IMR-90 (cell line): ENCODE measurements at regions not wholly inside any gene's neighbourhood (a gene's known extent, or its start where the extent isn't known, plus 50 kb on each side); places are given as distances from the start of the nearest gene placed in this dataset.

Source experiments
- ATAC-seq: fragments of 200-7000 bp; cut with Tn5 transposase; 2 replicates; pipeline ENCODE4 v1.9.1; 2020; ENCODE audit warnings: low read depth, mild to moderate bottlenecking, moderate library complexity
- BruUV-seq: library from RNA; stranded (reverse); fragments of 400-500 nt; replicated peaks from 2 replicates; lab custom pipeline; 2021; lab: Mats Ljungman, UMichigan
- CTCF ChIA-PET: fragments of 300-600 bp; formaldehyde crosslinking; extraction: SDS; loops from one replicate; lab custom pipeline; 2021; ENCODE audit warnings: antibody characterized with exemption; lab: Yijun Ruan, JAX
- POLR2A ChIA-PET: fragments of 300-600 bp; sonication (Branson Sonifier 250); formaldehyde crosslinking; loops from one replicate; lab custom pipeline; 2022; ENCODE audit warnings: antibody characterized with exemption; ENCODE audit not compliant: unreplicated experiment; lab: Charles Lee
- DNase-seq: peaks from one replicate; pipeline ENCODE4 v3.0.0; 2013
- H2AFZ ChIP-seq: replicated peaks from 2 replicates; pipeline ENCODE3; 2013; ENCODE audit warnings: low read length, mild to moderate bottlenecking; ENCODE audit not compliant: poor library complexity
- H2AK5ac ChIP-seq: 2 replicates; pipeline ENCODE4 v1.6.1; 2013; ENCODE audit warnings: low read depth, low read length, inconsistent platforms
- H2AK9ac ChIP-seq: replicated peaks from 2 replicates; pipeline ENCODE3; 2013; ENCODE audit warnings: mild to moderate bottlenecking, low read depth, low read length, moderate library complexity; ENCODE audit not compliant: poor library complexity
- H2BK120ac ChIP-seq: 2 replicates; pipeline ENCODE4 v1.6.1; 2013; ENCODE audit warnings: low read depth, low read length, inconsistent platforms
- H2BK15ac ChIP-seq: 3 replicates; pipeline ENCODE4 v1.6.1; 2013; ENCODE audit warnings: low read depth, low read length, inconsistent platforms
- H2BK20ac ChIP-seq: 2 replicates; pipeline ENCODE4 v1.6.1; 2013; ENCODE audit warnings: low read depth, mild to moderate bottlenecking, inconsistent platforms, low read length, moderate library complexity
- H2BK5ac ChIP-seq: 2 replicates; pipeline ENCODE4 v1.6.1; 2013; ENCODE audit warnings: mild to moderate bottlenecking, low read depth, low read length, inconsistent platforms; ENCODE audit not compliant: poor library complexity, severe bottlenecking
- H3K14ac ChIP-seq: replicated peaks from 2 replicates; pipeline ENCODE4 v1.6.1; 2013; ENCODE audit warnings: low read depth, low read length, inconsistent platforms
- H3K18ac ChIP-seq: 2 replicates; pipeline ENCODE4 v1.6.1; 2013; ENCODE audit warnings: low read depth, low read length, control low read depth
- H3K23ac ChIP-seq: 2 replicates; pipeline ENCODE4 v1.6.1; 2013; ENCODE audit warnings: low read depth, low read length, inconsistent platforms
- H3K27ac ChIP-seq: 2 replicates; pipeline ENCODE4 v1.5.1; 2013; ENCODE audit warnings: mild to moderate bottlenecking, control low read depth, low read length; ENCODE audit not compliant: insufficient read depth
- H3K27me3 ChIP-seq: 2 replicates; pipeline ENCODE4 v1.6.1; 2013; ENCODE audit warnings: low read length; ENCODE audit not compliant: control insufficient read depth, insufficient read depth
- H3K36me3 ChIP-seq: 2 replicates; pipeline ENCODE4 v1.6.1; 2013; ENCODE audit warnings: low read length, mixed read lengths; ENCODE audit not compliant: control insufficient read depth, insufficient read depth
- H3K4ac ChIP-seq: 2 replicates; pipeline ENCODE4 v1.6.1; 2013; ENCODE audit warnings: low read depth, low read length, inconsistent platforms
- H3K4me1 ChIP-seq: 2 replicates; pipeline ENCODE4 v1.6.1; 2013; ENCODE audit warnings: low read length, mixed read lengths; ENCODE audit not compliant: control insufficient read depth, insufficient read depth
- H3K4me2 ChIP-seq: 2 replicates; pipeline ENCODE4 v1.6.1; 2013; ENCODE audit warnings: low read depth, mild to moderate bottlenecking, control low read depth, low read length, moderate library complexity
- H3K4me3 ChIP-seq: 2 replicates; pipeline ENCODE4 v1.5.1; 2013; ENCODE audit warnings: low read depth, mild to moderate bottlenecking, control low read depth, low read length, moderate library complexity; ENCODE audit not compliant: insufficient read depth
- H3K56ac ChIP-seq: 2 replicates; pipeline ENCODE4 v1.6.1; 2013; ENCODE audit warnings: low read length, inconsistent platforms; ENCODE audit not compliant: insufficient read depth; ENCODE audit errors: extremely low read depth
- H3K79me1 ChIP-seq, 2 experiments: 2 replicates each; pipeline ENCODE4 v1.6.1; 2013; ENCODE audit warnings: low read length in 2 of 2, inconsistent platforms in 1 of 2, low read depth in 1 of 2
- H3K9ac ChIP-seq: 2 replicates; pipeline ENCODE4 v1.6.1; 2013; ENCODE audit warnings: low read depth, low read length, control low read depth
- H3K9me1 ChIP-seq: 2 replicates; pipeline ENCODE4 v1.6.1; 2013; ENCODE audit warnings: low read length, inconsistent platforms; ENCODE audit not compliant: insufficient read depth
- H3K9me3 ChIP-seq: 2 replicates; pipeline ENCODE4 v1.6.1; 2013; ENCODE audit warnings: low read length; ENCODE audit not compliant: control insufficient read depth, insufficient read depth
- H4K20me1 ChIP-seq: 2 replicates; pipeline ENCODE4 v1.6.1; 2013; ENCODE audit warnings: low read length, inconsistent platforms; ENCODE audit not compliant: insufficient read depth
- H4K5ac ChIP-seq: 2 replicates; pipeline ENCODE4 v1.6.1; 2013; ENCODE audit warnings: mild to moderate bottlenecking, low read depth, low read length, control low read depth
- H4K8ac ChIP-seq, 2 experiments: 2 replicates each; pipeline ENCODE4 v1.6.1; 2013; ENCODE audit warnings: low read depth in 2 of 2, low read length in 2 of 2, control low read depth in 1 of 2, inconsistent platforms in 1 of 2
- H4K91ac ChIP-seq: 2 replicates; pipeline ENCODE4 v1.6.1; 2013; ENCODE audit warnings: low read depth, low read length, inconsistent platforms; ENCODE audit not compliant: insufficient read depth
- CHD1 ChIP-seq: IDR thresholded peaks from 2 replicates; pipeline ENCODE4 v1.6.1; 2012; ENCODE audit warnings: low read depth, low read length, improper control_type of control experiment
- CTCF ChIP-seq: conservative IDR thresholded peaks from 2 replicates; pipeline ENCODE4 v1.5.1; 2012; ENCODE audit warnings: mild to moderate bottlenecking, low read depth, low read length, improper control_type of control experiment
- MXI1 ChIP-seq: IDR thresholded peaks from 2 replicates; pipeline ENCODE4 v1.6.1; 2012; ENCODE audit warnings: low read depth, mild to moderate bottlenecking, low read length, moderate library complexity, borderline replicate concordance
- RCOR1 ChIP-seq: IDR thresholded peaks from 2 replicates; pipeline ENCODE4 v1.6.1; 2012; ENCODE audit warnings: mild to moderate bottlenecking, low read length, improper control_type of control experiment; ENCODE audit not compliant: insufficient replicate concordance
- SMC3 ChIP-seq: fragments of 150-350 bp; IDR thresholded peaks from 2 replicates; pipeline ENCODE4 v1.6.1; 2016; ENCODE audit warnings: low read depth, mild to moderate bottlenecking, antibody characterized with exemption, low read length, moderate library complexity
- WGBS, 2 experiments: methylation state at CpG; one replicate each; pipeline versions ENCODE4 v1.1.5 to v1.1.7; 2013; ENCODE audit warnings: missing lambda C conversion rate in 2 of 2; ENCODE audit not compliant: insufficient read length in 1 of 2; ENCODE audit errors: extremely low coverage in 2 of 2; 5-methylcytosine and 5-hydroxymethylcytosine counted together
- dilution Hi-C: fragments of 300-500 bp; cut with HindIII; formaldehyde crosslinking; loops from one replicate; pipeline ENCODE4 v1.14.3; 2018; ENCODE audit warnings: low sequenced_read_pairs; ENCODE audit not compliant: unreplicated experiment
- in situ Hi-C: fragments of 300-500 bp; cut with MboI; formaldehyde crosslinking; loops from 3 replicates; pipeline ENCODE4 v1.14.3; 2019; ENCODE audit warnings: low sequenced_read_pairs, inconsistent platforms, mixed read lengths
- intact Hi-C: fragments of 100-400 bp; cut with micrococcal nuclease; formaldehyde crosslinking; loops from 2 replicates; pipeline ENCODE4 v1.10.0; 2022

GRCh38 chr10:30770816-30771215 lies 141.3 kb upstream of the LYZL2 start:
- no peak overlapping the region for H2AK9ac ChIP-seq
- dilution Hi-C loops = no loop called here

More at GRCh38 chr10:30770816-30771215, 141.3 kb upstream of the LYZL2 start:
- Histone ChIP-seq H3K27me3 (no peaks in the 10 kb centered on the region), H3K18ac (no peak overlapping the region), H4K8ac (no peak overlapping the region), H2BK20ac (no peak overlapping the region), H3K56ac (no peak overlapping the region), H2AK5ac (no peak overlapping the region), H2BK120ac (no peak overlapping the region), H3K4me2 (no peak overlapping the region), H4K91ac (no peak overlapping the region), H3K9ac (no peak overlapping the region), H3K23ac (no peak overlapping the region), H2BK15ac (no peak overlapping the region), H3K9me1 (peaks cover 7% of the 10 kb centered on the region), H3K14ac (no peak overlapping the region), H2AFZ (no peak overlapping the region), H3K4me3 (no peak overlapping the region), H3K9me3 (peaks cover 22% of the 10 kb centered on the region), H3K36me3 (no peaks in the 10 kb centered on the region), H4K20me1 (no peaks in the 10 kb centered on the region), H2BK5ac (no peak overlapping the region), H3K79me1 (no peaks in the 10 kb centered on the region), H3K4ac (no peak overlapping the region), H3K27ac (no peak overlapping the region), H4K5ac (no peak overlapping the region), H3K4me1 (peaks cover 5% of the 10 kb centered on the region)
- intact Hi-C loops = no loop called here
- no CpG with 5 or more reads among the region's 1 CpG for WGBS, 2 experiments
- no TSS peak for BruUV-seq
- CTCF ChIA-PET = no interaction called here
- no peak for TF ChIP-seq CHD1
- no peak for TF ChIP-seq CTCF
- TF ChIP-seq RCOR1 = no peak
- no peak for TF ChIP-seq SMC3
- TF ChIP-seq MXI1 = no peak
- ATAC-seq (no peak), DNase-seq (no peak)
- in situ Hi-C loops = loop anchor here (10.0 kb wide), 1 partner anchor 544 kb away; the partner anchor contains the start of gene ZEB1
- POLR2A ChIA-PET = interaction anchor here (0.5 kb wide), 1 partner anchor 363 kb away, joined by 5 read pairs; no protein-coding TSS in a partner anchor
